ENCODE measurements at regions not wholly inside any gene's neighbourhood (a gene's known extent, or its start where the extent isn't known, plus 50 kb on each side); places are given as distances from the start of the nearest gene placed in this dataset.

DNA sequence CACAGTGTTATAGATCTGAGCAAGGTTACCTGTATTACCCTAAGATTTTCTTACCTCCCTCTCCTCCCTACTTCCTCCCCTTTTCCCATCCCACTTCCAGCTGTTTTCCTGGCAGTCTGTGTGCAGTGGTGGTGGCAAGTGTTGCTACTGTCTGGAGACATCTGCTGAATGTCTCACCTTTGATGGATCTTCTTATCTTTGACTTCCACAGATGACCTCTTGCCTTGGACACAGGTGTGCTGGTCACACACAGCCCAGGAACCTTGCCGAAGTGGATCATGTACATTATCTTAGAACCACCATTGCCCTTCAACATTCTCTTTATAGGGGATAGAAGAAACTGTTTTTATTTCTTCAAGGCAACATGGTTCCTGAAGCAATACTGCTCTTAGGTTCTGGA lies 245.1 kb downstream of the UTP18 start (continued):
- TF ChIP-seq, protein P1, sequence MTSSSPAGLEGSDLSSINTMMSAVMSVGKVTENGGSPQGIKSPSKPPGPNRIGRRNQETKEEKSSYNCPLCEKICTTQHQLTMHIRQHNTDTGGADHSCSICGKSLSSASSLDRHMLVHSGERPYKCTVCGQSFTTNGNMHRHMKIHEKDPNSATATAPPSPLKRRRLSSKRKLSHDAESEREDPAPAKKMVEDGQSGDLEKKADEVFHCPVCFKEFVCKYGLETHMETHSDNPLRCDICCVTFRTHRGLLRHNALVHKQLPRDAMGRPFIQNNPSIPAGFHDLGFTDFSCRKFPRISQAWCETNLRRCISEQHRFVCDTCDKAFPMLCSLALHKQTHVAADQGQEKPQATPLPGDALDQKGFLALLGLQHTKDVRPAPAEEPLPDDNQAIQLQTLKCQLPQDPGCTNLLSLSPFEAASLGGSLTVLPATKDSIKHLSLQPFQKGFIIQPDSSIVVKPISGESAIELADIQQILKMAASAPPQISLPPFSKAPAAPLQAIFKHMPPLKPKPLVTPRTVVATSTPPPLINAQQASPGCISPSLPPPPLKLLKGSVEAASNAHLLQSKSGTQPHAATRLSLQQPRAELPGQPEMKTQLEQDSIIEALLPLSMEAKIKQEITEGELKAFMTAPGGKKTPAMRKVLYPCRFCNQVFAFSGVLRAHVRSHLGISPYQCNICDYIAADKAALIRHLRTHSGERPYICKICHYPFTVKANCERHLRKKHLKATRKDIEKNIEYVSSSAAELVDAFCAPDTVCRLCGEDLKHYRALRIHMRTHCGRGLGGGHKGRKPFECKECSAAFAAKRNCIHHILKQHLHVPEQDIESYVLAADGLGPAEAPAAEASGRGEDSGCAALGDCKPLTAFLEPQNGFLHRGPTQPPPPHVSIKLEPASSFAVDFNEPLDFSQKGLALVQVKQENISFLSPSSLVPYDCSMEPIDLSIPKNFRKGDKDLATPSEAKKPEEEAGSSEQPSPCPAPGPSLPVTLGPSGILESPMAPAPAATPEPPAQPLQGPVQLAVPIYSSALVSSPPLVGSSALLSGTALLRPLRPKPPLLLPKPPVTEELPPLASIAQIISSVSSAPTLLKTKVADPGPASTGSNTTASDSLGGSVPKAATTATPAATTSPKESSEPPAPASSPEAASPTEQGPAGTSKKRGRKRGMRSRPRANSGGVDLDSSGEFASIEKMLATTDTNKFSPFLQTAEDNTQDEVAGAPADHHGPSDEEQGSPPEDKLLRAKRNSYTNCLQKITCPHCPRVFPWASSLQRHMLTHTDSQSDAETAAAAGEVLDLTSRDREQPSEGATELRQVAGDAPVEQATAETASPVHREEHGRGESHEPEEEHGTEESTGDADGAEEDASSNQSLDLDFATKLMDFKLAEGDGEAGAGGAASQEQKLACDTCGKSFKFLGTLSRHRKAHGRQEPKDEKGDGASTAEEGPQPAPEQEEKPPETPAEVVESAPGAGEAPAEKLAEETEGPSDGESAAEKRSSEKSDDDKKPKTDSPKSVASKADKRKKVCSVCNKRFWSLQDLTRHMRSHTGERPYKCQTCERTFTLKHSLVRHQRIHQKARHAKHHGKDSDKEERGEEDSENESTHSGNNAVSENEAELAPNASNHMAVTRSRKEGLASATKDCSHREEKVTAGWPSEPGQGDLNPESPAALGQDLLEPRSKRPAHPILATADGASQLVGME (CRISPR knock-in tag; IDR thresholded peaks at IDR 0.05): no peak
- TF ChIP-seq ELF4 (CRISPR knock-in tag; IDR thresholded peaks at IDR 0.05): no peak
- TF ChIP-seq ZNF408 (CRISPR knock-in tag; IDR thresholded peaks at IDR 0.05; ENCODE audit: low read depth): no peak
- TF ChIP-seq RB1 (IDR thresholded peaks at IDR 0.05; ENCODE audit: low read depth): no peak
- TF ChIP-seq ZC3H8 (IDR thresholded peaks at IDR 0.05): no peak
- no peak for TF ChIP-seq NCOA2 (IDR thresholded peaks at IDR 0.05; ENCODE audit: partially characterized antibody in 2 of 2)
- no peak for TF ChIP-seq TFAM (CRISPR knock-in tag; conservative IDR thresholded peaks at IDR 0.05)
- TF ChIP-seq ZNF561 (CRISPR knock-in tag; conservative IDR thresholded peaks at IDR 0.05): no peak
